GM19452 (cell line): ENCODE measurements at regions not wholly inside any gene's neighbourhood (a gene's known extent, or its start where the extent isn't known, plus 50 kb on each side); places are given as distances from the start of the nearest gene placed in this dataset.
"Not testable (repeated sequence)": the region's sequence is repeated elsewhere in the genome, so short reads cannot be mapped to it uniquely, and the experiment has no call there.

Experiments used
- ATAC-seq: cut with Tn5 transposase; IDR thresholded peaks from one replicate; pipeline ENCODE4 v1.9.1; 2021; ENCODE audit not compliant: unreplicated experiment

DNA sequence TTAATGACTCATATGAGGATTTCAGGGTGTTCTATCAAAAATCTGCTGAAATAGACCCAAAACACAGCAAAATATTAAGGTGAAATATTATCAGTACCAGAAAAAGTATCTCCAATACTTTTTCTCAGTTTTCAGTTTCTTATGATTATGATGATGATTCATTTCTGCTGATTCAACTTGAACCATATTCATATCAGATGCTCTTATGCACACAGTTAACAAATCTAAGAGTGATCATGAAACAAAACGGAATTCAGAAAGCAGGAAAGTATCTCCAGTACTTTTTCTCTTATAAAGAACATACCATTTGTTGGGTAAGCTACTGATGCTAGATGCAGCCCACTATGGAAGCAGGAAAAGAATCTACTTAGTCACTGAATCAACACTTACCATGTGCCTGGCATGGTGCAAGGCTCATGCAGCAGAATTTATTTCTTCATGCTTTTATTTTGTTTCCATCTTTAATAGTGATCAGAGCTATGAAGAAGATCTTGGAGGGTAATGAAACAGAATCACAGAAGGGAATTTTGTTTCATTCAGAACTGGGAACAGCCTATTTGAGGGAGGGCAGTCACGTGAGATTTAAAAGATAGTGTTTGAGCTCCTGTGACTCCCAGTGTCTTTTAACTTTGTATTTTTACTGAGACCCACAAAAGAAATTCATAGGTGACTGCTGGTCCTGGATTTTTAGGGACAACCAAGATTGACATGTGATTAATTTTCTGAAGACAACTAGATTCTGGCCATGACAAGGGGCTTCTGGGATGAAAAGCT, 480.6 kb downstream of the SETD4 start:
- no peak for ATAC-seq

DNA sequence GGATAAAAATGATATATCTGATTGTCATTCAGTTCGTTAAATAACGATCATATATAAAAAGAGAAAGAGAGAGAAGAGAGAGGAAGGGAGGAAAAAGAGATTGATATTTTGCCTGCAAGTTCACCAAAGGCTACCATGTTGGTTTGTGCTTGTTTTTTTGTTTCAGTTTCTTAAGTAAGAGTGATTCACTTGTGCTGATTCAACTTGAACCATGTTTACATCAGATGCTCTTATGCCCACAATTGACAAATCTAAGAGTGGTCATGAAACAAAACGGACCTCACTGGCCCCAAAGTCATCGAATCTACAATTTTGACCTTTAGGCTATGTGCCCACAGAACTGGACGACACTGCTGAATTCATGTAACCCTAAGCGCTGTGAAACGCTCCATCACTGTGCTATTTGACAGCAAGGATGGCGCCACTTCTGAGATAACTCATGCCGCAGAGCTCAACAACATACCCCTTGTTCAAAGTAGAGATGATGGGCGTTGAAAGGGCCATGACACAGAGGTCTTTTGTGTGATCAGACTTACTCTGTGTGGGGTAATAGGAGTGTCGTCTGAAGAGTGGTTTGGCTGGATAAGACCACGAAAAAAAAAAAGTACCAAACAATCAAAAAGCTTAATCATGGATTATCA, 481.4 kb downstream of the SETD4 start:
- ATAC-seq: no peak

DNA sequence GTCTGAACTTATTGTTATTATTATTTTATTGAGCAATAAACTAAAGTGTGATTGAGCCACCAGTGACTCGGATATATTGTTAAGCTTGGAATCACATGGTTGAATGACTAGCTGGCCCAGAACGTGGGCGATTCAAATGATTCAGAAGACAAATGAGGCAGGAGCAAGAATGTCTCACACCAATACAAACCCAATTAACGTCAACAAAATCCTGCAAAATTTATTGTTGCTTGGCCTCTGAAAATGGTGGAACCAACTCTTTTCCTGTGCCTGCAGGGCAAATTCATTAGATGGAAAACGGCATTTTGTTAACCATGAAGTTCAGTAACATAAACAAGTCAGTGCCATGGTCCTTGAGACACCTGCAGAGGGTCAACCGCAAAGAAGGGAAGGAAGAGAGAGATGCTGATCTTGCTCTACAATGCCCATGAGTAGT, 482.0 kb downstream of the SETD4 start:
- no peak for ATAC-seq

- ATAC-seq: no peak
These were observed 484.9 kb downstream of the SETD4 start for GRCh38 chr21:35575280-35575915.

- ATAC-seq: no peak
These were observed 486.6 kb downstream of the SETD4 start for GRCh38 chr21:35573472-35574374.

DNA sequence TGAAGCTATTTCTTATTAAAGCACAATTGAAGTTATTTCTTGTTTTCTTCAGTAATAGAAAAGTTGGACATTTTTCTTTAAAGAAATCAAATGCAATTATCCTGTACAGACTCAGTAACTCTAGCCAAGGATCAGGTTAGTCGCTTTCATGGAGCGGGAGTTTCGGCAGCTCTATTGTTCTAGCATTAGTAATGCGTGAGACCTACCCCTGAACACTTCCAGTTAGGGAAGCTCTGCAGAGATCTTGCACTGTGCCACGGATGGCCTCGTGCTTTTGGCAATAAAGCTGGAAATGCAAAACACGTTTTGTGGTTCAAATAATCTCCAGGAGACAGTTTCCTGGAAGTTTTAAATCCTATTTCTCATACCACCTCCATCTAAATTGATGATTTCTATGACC, 488.4 kb downstream of the SETD4 start:
- ATAC-seq: no peak

DNA sequence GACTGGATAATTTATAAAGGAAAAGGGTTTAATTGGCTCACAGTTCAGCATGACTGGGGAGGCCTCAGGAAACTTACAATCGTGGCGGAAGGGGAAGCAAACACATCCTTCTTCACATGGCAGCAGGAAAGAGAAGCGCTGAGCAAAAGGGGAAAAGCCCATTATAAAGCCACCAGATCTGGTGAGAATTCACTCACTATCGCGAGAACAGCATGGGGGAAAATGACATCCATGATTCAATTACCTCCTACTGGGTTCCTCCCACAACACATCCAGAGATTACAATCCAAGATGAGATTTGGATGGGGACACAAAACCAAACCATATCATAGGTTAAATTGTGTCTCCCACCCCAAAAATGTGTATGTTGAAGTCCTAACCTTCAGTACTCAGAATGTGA, 491.7 kb downstream of the SETD4 start:
- no peak for ATAC-seq

DNA sequence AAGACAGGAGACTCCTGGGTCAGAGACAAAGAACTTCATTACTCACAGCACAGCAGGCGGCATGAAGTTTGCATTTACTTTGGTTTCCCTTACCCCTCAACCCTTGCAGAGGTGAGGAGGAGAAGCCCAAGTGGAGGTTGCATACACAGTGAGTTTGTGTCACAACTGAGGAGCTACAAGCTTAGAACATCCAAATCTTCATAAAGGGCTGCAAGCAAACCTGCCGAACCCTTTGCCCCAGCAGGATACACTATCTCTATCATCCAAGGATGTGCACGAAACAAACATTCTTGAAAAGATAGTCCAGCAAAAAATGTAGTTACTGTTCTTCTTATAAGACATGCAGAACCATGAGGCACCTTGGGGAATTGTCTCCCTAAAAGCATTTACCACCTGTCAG, 493.5 kb downstream of the SETD4 start:
- no peak for ATAC-seq

DNA sequence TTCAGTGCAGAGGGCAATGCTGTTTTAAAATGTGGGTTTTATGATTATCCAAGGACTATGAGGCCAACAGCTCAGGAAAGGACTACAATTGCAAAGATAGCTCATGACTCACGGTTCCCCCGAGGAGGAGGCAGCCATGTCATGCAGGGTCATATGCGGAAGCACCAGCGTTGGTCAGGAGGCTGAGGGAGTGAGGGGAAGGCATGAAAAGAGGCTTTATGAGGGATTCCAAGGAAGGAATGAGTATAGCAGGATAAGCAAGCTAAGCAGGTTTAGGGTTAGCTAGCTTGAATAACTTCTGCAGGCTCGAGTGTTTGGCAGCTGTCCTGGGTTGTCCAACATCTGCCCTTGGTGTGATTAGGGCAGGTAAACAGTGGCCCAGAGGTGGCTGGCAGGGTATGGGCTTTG, 495.1 kb downstream of the SETD4 start:
- no peak for ATAC-seq

DNA sequence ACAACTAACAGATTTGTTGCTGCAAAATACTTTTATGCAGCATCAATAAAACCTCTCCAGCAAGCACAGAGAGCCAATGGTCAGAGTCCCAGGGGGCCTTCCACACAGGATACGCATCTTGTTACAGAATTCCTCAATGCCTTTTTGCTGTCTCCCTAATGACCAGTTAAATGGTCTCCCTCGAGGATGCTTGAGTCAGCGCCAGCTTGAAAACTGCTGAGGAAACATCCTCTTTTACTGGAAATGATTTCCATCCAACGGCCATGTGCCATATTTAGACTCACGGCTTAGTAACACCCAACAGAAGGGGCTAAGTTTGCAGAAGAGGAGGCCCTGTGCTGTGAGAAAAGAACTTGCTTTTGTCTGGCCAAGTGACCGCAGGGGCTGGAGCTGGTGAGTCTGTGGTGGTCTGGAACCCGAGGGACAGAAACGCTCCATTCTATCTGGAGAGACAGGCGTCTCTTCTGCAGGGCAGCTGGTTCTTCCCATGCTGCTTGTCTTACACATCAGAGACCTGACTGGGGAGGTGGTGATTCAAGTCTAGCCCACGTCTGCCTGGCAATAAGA, 496.4 kb downstream of the SETD4 start:
- ATAC-seq: no peak

DNA sequence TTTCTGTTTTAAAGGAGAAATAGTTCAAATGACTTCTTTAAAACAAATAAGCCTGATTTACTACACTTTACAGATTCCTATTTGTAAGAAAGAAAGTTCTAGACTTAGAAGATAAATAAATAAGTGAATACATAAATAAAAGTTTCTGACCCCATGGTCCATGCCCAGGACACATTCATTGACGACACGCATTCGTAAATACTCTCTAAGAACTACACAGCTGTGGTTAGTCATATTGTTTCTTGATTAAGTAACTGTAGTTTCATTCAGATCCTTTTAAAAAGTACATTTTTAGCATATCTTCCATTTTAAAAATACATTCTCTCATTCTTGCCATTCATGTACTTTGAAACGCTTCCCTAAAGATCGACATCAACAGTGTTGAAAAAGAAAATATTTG, 497.4 kb downstream of the SETD4 start:
- ATAC-seq: no peak

DNA sequence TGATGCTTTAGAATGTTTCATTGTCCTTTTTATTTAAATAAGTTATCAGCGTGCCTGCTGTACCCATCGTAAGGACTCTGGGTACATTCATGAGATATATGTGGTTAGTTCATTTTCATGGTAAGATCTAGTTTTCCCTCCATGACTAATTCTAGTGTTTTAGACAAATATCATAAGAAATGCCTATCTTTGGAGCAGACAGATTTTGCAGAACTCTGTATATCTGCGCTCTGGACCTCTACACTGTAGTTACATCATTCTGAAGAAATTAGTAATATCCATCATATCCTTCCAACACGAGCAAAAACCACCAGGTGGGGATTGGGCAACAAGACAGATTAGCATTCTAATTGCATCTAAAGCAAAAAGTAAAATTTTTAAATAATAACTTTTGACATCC, 499.2 kb downstream of the SETD4 start:
- no peak for ATAC-seq

DNA sequence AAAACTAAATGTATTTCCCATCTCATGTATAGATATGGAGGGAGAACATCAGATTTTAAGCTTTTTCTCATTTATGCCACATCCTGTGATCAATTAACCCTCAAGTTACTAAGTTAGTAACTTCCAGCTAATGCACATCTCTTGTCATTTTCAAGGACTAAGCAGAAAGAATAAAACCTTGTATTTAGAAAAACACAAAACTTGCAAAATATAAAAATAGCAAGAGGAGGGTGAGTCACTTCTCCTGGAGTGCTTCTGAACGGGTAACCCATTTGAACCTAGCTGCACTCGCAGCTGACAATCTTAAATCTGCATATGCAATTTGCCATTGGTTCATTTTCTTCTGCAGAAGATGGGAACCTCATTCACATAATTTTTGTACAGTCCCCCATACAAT, 500.5 kb downstream of the SETD4 start:
- ATAC-seq: no peak

DNA sequence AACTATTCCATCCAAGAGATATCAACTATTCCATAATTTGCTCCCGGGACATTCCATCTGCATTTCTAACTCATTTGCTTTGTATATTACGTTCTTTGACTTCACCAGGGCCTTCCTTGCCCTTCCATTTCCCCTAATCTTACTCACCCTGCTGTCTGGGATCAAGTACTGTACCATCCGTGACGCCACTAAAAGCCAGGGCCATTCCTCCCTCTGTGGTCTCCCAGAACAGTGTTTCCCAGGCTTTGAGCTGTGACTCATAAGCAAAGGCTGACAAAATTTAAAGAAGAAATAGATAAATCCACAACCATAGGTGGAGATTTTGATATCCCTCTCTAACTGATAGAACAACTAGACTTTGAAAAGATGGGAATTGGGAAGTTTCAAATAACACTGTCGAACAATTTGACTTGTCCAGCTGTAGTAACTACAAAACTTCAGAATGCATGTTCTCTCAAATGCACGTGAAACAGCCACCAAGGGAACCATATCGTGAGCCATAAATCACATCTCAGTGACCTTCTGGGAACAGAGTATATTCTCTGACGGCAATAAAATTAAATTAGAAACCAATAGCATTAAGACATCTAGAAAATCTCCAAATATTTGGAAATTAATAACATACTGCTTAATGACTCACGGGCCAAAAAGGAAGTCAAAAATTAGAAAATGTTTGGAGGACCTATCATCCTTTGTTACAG, 501.0 kb downstream of the SETD4 start:
- no peak for ATAC-seq

- ATAC-seq: no peak
These were observed 503.8 kb downstream of the SETD4 start for GRCh38 chr21:35556536-35556935.

GRCh38 chr21:35552483-35552882, 503.4 kb upstream of the RUNX1 start:
- ATAC-seq: not testable (repeated sequence)

DNA sequence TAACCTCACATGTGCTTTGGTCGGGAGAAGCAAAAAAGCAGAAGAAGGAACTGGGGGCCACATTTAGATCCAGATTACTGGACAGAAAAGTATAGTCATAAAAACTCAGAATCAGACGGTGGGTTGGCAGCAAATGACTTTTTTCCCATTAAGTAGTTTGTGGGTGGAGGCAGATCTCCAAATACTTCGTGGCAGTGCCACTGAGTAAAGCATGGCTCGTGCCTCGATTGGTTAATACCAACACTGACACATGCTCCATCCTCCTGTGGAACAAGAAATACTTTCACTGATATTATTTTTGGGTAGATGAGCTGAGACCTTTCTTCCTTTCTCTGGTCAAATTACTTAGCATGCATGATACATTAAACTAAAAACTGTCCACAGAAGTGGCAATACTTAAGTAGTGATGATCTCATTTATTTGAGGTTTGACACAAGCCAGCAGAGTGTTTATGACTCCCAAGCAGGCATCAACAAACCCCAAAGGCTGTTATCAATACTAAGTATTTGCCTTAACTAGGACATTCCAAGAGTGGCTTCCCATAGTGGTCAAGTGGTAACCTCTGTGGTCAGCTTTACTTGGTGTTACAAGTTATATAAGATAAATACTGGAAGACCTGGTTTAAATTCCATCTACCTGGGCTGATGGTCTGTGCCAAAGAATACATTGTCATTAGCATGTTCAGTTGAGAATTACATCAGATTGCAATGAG, 500.0 kb upstream of the RUNX1 start:
- no peak for ATAC-seq

DNA sequence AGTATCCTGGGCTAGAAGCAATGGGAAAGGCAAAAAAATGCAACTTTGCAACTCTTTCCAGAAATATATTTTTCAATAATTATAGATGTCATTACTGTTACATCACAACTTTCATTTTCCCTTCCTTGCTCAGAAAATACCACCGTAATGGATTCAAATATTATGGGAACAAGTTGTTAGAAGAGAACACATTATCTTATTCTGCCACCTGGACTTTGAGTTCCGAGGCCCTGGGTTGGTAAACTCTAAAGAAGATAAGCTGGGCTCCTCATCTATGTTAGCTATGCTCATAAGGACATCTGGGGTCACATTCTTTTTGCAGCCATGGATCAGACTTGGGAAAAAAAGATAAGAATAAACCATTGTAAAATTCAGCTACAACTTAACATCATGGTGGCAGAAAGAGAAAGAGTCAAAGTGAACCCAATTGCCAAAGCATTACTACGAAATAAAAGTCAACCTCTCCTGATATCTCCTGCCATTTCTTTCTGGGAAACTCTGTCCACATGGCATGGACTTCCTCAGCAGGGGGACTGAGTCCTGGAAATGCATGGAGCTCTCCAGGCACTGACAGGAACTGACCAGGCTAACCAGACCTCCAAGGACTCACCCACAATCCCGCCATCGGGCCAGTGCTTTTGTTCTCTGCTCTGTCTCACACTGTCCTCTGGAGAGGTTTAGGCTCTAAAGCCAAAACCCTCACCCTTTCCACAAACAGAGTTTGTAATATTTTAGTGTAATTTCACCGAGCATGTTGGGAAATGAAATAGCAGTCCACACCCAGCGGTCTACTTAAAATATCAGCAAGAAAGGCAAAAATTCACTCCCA, 499.1 kb upstream of the RUNX1 start:
- no peak for ATAC-seq

- ATAC-seq: no peak
These were observed 494.6 kb upstream of the RUNX1 start for GRCh38 chr21:35543746-35544145.
